Mesenchymal stem cell (in vitro differentiated cells and primary cell): ENCODE measurements at regions not wholly inside any gene's neighbourhood (a gene's known extent, or its start where the extent isn't known, plus 50 kb on each side); places are given as distances from the start of the nearest gene placed in this dataset.

Experiments
- DNase-seq: peaks from one replicate; pipeline ENCODE4 v3.0.0-alpha.2; 2013
- H2AFZ ChIP-seq: one replicate; pipeline ENCODE4 v1.6.1; 2013; ENCODE audit warnings: low read depth, mild to moderate bottlenecking, control low read depth, inconsistent platforms, low read length, moderate library complexity
- H2AK5ac ChIP-seq: 2 replicates; pipeline ENCODE4 v1.6.1; 2013; ENCODE audit warnings: low read length, moderate library complexity, mild to moderate bottlenecking, inconsistent platforms; ENCODE audit not compliant: severe bottlenecking
- H2BK120ac ChIP-seq: one replicate; pipeline ENCODE4 v1.6.1; 2013; ENCODE audit warnings: low read depth, mild to moderate bottlenecking, inconsistent platforms, low read length, moderate library complexity
- H2BK12ac ChIP-seq, 2 experiments: one replicate each; pipeline ENCODE4 v1.6.1; 2013; ENCODE audit warnings: inconsistent platforms in 2 of 2, low read length in 2 of 2, mild to moderate bottlenecking in 2 of 2, moderate library complexity in 2 of 2, control low read depth in 1 of 2
- H2BK15ac ChIP-seq: one replicate; pipeline ENCODE4 v1.6.1; 2013; ENCODE audit warnings: mild to moderate bottlenecking, low read depth, inconsistent platforms; ENCODE audit not compliant: poor library complexity, severe bottlenecking
- H2BK5ac ChIP-seq: 2 replicates; pipeline ENCODE4 v1.6.1; 2013; ENCODE audit warnings: low read depth, mild to moderate bottlenecking, low read length, control low read depth, inconsistent platforms; ENCODE audit not compliant: poor library complexity, severe bottlenecking
- H3K14ac ChIP-seq, 2 experiments: one replicate each; pipeline ENCODE4 v1.6.1; 2013; ENCODE audit warnings: inconsistent platforms in 2 of 2, low read length in 2 of 2, control low read depth in 1 of 2, mild to moderate bottlenecking in 1 of 2, moderate library complexity in 1 of 2
- H3K18ac ChIP-seq, 2 experiments: one replicate each; pipeline ENCODE4 v1.6.1; 2013; ENCODE audit warnings: inconsistent platforms in 2 of 2, low read length in 2 of 2, control low read depth in 1 of 2, low read depth in 1 of 2, mild to moderate bottlenecking in 1 of 2
- H3K23ac ChIP-seq, 2 experiments: one replicate each; pipeline ENCODE4 v1.6.1; 2013; ENCODE audit warnings: inconsistent platforms in 2 of 2, low read length in 2 of 2, mild to moderate bottlenecking in 2 of 2, moderate library complexity in 2 of 2, control low read depth in 1 of 2
- H3K27ac ChIP-seq: 2 replicates; pipeline ENCODE4 v1.5.1; 2013; ENCODE audit warnings: mild to moderate bottlenecking, moderate library complexity, low read length, control low read depth, inconsistent platforms; ENCODE audit not compliant: poor library complexity, severe bottlenecking
- H3K27me3 ChIP-seq, 2 experiments: 2 replicates each; pipeline versions ENCODE4 v1.6.1 to v1.7.0; 2013; ENCODE audit warnings: low read length in 2 of 2, mild to moderate bottlenecking in 2 of 2, moderate library complexity in 2 of 2, control low read depth in 1 of 2, inconsistent platforms in 1 of 2; ENCODE audit not compliant: control insufficient read depth in 1 of 2, insufficient read depth in 1 of 2
- H3K36me3 ChIP-seq, 2 experiments: 2 replicates each; pipeline versions ENCODE4 v1.6.1 to v1.7.0; 2013; ENCODE audit warnings: low read length in 2 of 2, control low read depth in 1 of 2, inconsistent platforms in 1 of 2, low read depth in 1 of 2, mild to moderate bottlenecking in 1 of 2; ENCODE audit not compliant: insufficient read depth in 2 of 2, control insufficient read depth in 1 of 2
- H3K4ac ChIP-seq, 2 experiments: one replicate each; pipeline ENCODE4 v1.6.1; 2013; ENCODE audit warnings: inconsistent platforms in 2 of 2, low read length in 2 of 2, mild to moderate bottlenecking in 2 of 2, moderate library complexity in 2 of 2, control low read depth in 1 of 2, low read depth in 1 of 2
- H3K4me1 ChIP-seq: 2 replicates; pipeline ENCODE4 v1.6.1; 2013; ENCODE audit warnings: low read depth, low read length, control low read depth; ENCODE audit not compliant: control insufficient read depth, insufficient read depth
- H3K4me2 ChIP-seq: 2 replicates; pipeline ENCODE4 v1.6.1; 2013; ENCODE audit warnings: low read length, mild to moderate bottlenecking, inconsistent platforms; ENCODE audit not compliant: poor library complexity, severe bottlenecking
- H3K4me3 ChIP-seq, 2 experiments: 2 replicates each; pipeline versions ENCODE4 v1.5.1 to v1.7.0; 2013; ENCODE audit warnings: low read length in 2 of 2, mild to moderate bottlenecking in 2 of 2, control low read depth in 1 of 2, low read depth in 1 of 2; ENCODE audit not compliant: insufficient read depth in 1 of 2
- H3K79me1 ChIP-seq: replicated peaks from 2 replicates; pipeline ENCODE4 v1.6.1; 2013; ENCODE audit warnings: mild to moderate bottlenecking, control low read depth, low read length, inconsistent platforms; ENCODE audit not compliant: poor library complexity, severe bottlenecking
- H3K9ac ChIP-seq: 2 replicates; pipeline ENCODE4 v1.7.0; 2013; ENCODE audit warnings: mild to moderate bottlenecking, low read length, moderate library complexity
- H3K9me3 ChIP-seq: 2 replicates; pipeline ENCODE4 v1.7.0; 2013; ENCODE audit warnings: mild to moderate bottlenecking, low read length; ENCODE audit not compliant: control insufficient read depth
- H4K8ac ChIP-seq: one replicate; pipeline ENCODE4 v1.6.1; 2013; ENCODE audit warnings: inconsistent platforms, mild to moderate bottlenecking, low read length, moderate library complexity
- H4K91ac ChIP-seq: one replicate; pipeline ENCODE4 v1.6.1; 2013; ENCODE audit warnings: mild to moderate bottlenecking, low read length, inconsistent platforms
- WGBS: methylation state at CpG from one replicate; pipeline ENCODE4 v1.1.7; 2013; ENCODE audit warnings: mixed read lengths; 5-methylcytosine and 5-hydroxymethylcytosine counted together

- no peak overlapping the region for H3K18ac ChIP-seq
- DNase-seq, result no peak
- H2BK120ac ChIP-seq, result no peak overlapping the region
- H2AK5ac ChIP-seq, result no peak overlapping the region
- no peaks in the 10 kb centered on the region for H3K36me3 ChIP-seq
- no peak overlapping the region for H3K4me2 ChIP-seq
- no peak overlapping the region for H4K91ac ChIP-seq
- no peaks in the 10 kb centered on the region for H3K79me1 ChIP-seq
- no peak overlapping the region for H3K4me3 ChIP-seq
- H3K27ac ChIP-seq, result no peak overlapping the region
- no peak overlapping the region for H3K14ac ChIP-seq
- 96% methylated on average over 4 of the region's 6 CpGs for WGBS
- H3K27me3 ChIP-seq, result peaks cover 0 to under 1% of the 10 kb centered on the region in 2 experiments
- peak overlapping the region in 1 of 2 experiments; percentile 75 for H3K4ac ChIP-seq
- H2AFZ ChIP-seq, result no peak overlapping the region
- no peak overlapping the region for H2BK5ac ChIP-seq
- H4K8ac ChIP-seq, result no peak overlapping the region
- peak overlapping the region in 1 of 2 experiments; percentile 63 for H2BK12ac ChIP-seq
- no peaks in the 10 kb centered on the region for H3K9me3 ChIP-seq
- H3K23ac ChIP-seq, result no peak overlapping the region
- peaks cover 4% of the 10 kb centered on the region for H3K4me1 ChIP-seq
- no peak overlapping the region for H2BK15ac ChIP-seq
- H3K9ac ChIP-seq, result no peak overlapping the region
These were observed 194.5 kb upstream of the CFAP20DC start for GRCh38 chr3:59244343-59244742.

GRCh38 chr3:59243476-59243875 is 193.7 kb upstream of the CFAP20DC start:
- Histone ChIP-seq H3K27me3 (peaks cover 0 to 4% of the 10 kb centered on the region in 2 experiments), H2AFZ (no peak overlapping the region), H3K27ac (no peak overlapping the region), H3K36me3 (no peaks in the 10 kb centered on the region), H2BK120ac (no peak overlapping the region), H3K79me1 (no peaks in the 10 kb centered on the region), H3K9me3 (no peaks in the 10 kb centered on the region), H2BK12ac (peak overlapping the region in 1 of 2 experiments; percentile 6), H4K91ac (no peak overlapping the region), H4K8ac (no peak overlapping the region), H2AK5ac (no peak overlapping the region), H3K4ac (no peak overlapping the region), H3K4me3 (no peak overlapping the region), H3K14ac (peak overlapping the region in 1 of 2 experiments; percentile 1), H2BK15ac (no peak overlapping the region), H3K4me2 (no peak overlapping the region), H2BK5ac (no peak overlapping the region), H3K23ac (no peak overlapping the region), H3K4me1 (peaks cover 4% of the 10 kb centered on the region), H3K18ac (peak overlapping the region in 1 of 2 experiments; percentile 1), H3K9ac (no peak overlapping the region)
- 86% methylated on average over 1 of the region's 1 CpG for WGBS
- peak; percentile 19 for DNase-seq

- H2AFZ ChIP-seq, result no peak overlapping the region
These were observed 190.9 kb upstream of the CFAP20DC start for GRCh38 chr3:59240666-59241255.

GRCh38 chr3:59237121-59237520 is 187.3 kb upstream of the CFAP20DC start:
- Histone ChIP-seq H2AK5ac (no peak overlapping the region), H3K4me1 (no peaks in the 10 kb centered on the region), H2BK12ac (no peak overlapping the region), H3K14ac (no peak overlapping the region), H3K79me1 (no peaks in the 10 kb centered on the region), H4K91ac (no peak overlapping the region), H4K8ac (no peak overlapping the region), H3K23ac (no peak overlapping the region), H3K4ac (no peak overlapping the region), H3K27me3 (peaks cover 0 to 11% of the 10 kb centered on the region in 2 experiments), H2AFZ (no peak overlapping the region), H2BK15ac (no peak overlapping the region), H3K27ac (no peak overlapping the region), H3K9me3 (no peaks in the 10 kb centered on the region), H3K18ac (no peak overlapping the region), H2BK120ac (no peak overlapping the region), H3K9ac (no peak overlapping the region), H3K4me3 (no peak overlapping the region), H3K36me3 (no peaks in the 10 kb centered on the region), H2BK5ac (no peak overlapping the region), H3K4me2 (no peak overlapping the region)
- DNase-seq, result no peak
- 79% methylated on average over 3 of the region's 6 CpGs for WGBS

More at GRCh38 chr3:59240666-59241255, 190.9 kb upstream of the CFAP20DC start:
- Histone ChIP-seq H3K4me3 (no peak overlapping the region), H4K8ac (no peak overlapping the region), H3K4me2 (no peak overlapping the region), H3K23ac (no peak overlapping the region), H2BK15ac (no peak overlapping the region), H3K4me1 (peaks cover 1% of the 10 kb centered on the region), H3K9ac (no peak overlapping the region), H3K14ac (no peak overlapping the region), H3K4ac (no peak overlapping the region), H3K79me1 (no peaks in the 10 kb centered on the region), H3K9me3 (no peaks in the 10 kb centered on the region), H2AK5ac (no peak overlapping the region), H2BK12ac (no peak overlapping the region), H2BK5ac (no peak overlapping the region), H3K36me3 (no peaks in the 10 kb centered on the region), H2BK120ac (no peak overlapping the region), H3K27me3 (peaks cover 0 to 11% of the 10 kb centered on the region in 2 experiments), H3K27ac (no peak overlapping the region), H4K91ac (no peak overlapping the region), H3K18ac (no peak overlapping the region)
- DNase-seq, result peak; percentile 54
- WGBS, result 42% methylated on average over 2 of the region's 2 CpGs
